A673 (cell line): ENCODE measurements at regions not wholly inside any gene's neighbourhood (a gene's known extent, or its start where the extent isn't known, plus 50 kb on each side); places are given as distances from the start of the nearest gene placed in this dataset.

Experiments used
- BruUV-seq: library from RNA; stranded (reverse); fragments of 400-500 nt; replicated peaks from 2 replicates; lab custom pipeline; 2021; lab: Mats Ljungman, UMichigan
- CTCF ChIA-PET: fragments of 300-600 bp; sonication (Branson Sonifier 250); formaldehyde crosslinking; loops from one replicate; lab custom pipeline; 2022; ENCODE audit warnings: antibody characterized with exemption; lab: Charles Lee
- POLR2A ChIA-PET: fragments of 300-600 bp; sonication (Branson Sonifier 250); formaldehyde crosslinking; loops from one replicate; lab custom pipeline; 2022; ENCODE audit warnings: antibody characterized with exemption; ENCODE audit not compliant: low non-redundant PET; lab: Charles Lee
- DNase-seq: peaks from one replicate; pipeline ENCODE4 v3.0.0-alpha.2; 2015; ENCODE audit warnings: low spot score
- H3K27ac ChIP-seq: fragments of 200-600 bp; sonication (generic); 2 replicates; pipeline ENCODE4 v1.5.1; 2016; ENCODE audit warnings: mixed run types, low read depth, mild to moderate bottlenecking, mixed read lengths, antibody characterized with exemption, low read length; ENCODE audit not compliant: poor library complexity, severe bottlenecking
- H3K27me3 ChIP-seq: fragments of 200-600 bp; sonication (generic); replicated peaks from 2 replicates; pipeline ENCODE4 v1.6.1; 2017; ENCODE audit warnings: mixed run types, low read depth, mild to moderate bottlenecking, mixed read lengths, antibody characterized with exemption, low read length; ENCODE audit not compliant: insufficient read depth, poor library complexity
- H3K36me3 ChIP-seq: fragments of 200-600 bp; sonication (generic); 2 replicates; pipeline ENCODE4 v1.6.1; 2016; ENCODE audit warnings: mixed run types, mild to moderate bottlenecking, mixed read lengths, antibody characterized with exemption, low read length; ENCODE audit not compliant: insufficient read depth, poor library complexity, severe bottlenecking
- H3K4me1 ChIP-seq: fragments of 200-600 bp; sonication (generic); 2 replicates; pipeline ENCODE4 v1.6.1; 2017; ENCODE audit warnings: mixed run types, mild to moderate bottlenecking, mixed read lengths, antibody characterized with exemption, low read length; ENCODE audit not compliant: insufficient read depth, poor library complexity, severe bottlenecking
- H3K4me3 ChIP-seq: fragments of 200-600 bp; sonication (generic); 2 replicates; pipeline ENCODE4 v1.5.1; 2016; ENCODE audit warnings: low read depth, mixed run types, mild to moderate bottlenecking, mixed read lengths, low read length; ENCODE audit not compliant: poor library complexity, severe bottlenecking
- H3K9me3 ChIP-seq: fragments of 200-600 bp; sonication (generic); 2 replicates; pipeline ENCODE4 v1.6.1; 2016; ENCODE audit warnings: mixed run types, low read depth, mild to moderate bottlenecking, mixed read lengths, antibody characterized with exemption, low read length; ENCODE audit not compliant: poor library complexity, severe bottlenecking
- EZH2 ChIP-seq: fragments of 200-600 bp; sonication (generic); IDR thresholded peaks from 2 replicates; pipeline ENCODE4 v1.6.1; 2017; ENCODE audit warnings: borderline replicate concordance, low read depth, mild to moderate bottlenecking, mixed read lengths, antibody characterized with exemption, low read length; ENCODE audit not compliant: poor library complexity, severe bottlenecking
- intact Hi-C: fragments of 100-400 bp; cut with micrococcal nuclease; formaldehyde crosslinking; loops from one replicate; pipeline ENCODE4 v1.10.0; 2022; ENCODE audit not compliant: unreplicated experiment
- TF ChIP-seq, protein P1 (sequence below): fragments of 300-800, 200-600 bp; sonication (generic); conservative IDR thresholded peaks from 2 replicates; pipeline ENCODE4 v1.5.1; 2017; ENCODE audit warnings: low read depth, mild to moderate bottlenecking, antibody characterized with exemption, low read length, moderate library complexity, mixed read lengths

DNA sequence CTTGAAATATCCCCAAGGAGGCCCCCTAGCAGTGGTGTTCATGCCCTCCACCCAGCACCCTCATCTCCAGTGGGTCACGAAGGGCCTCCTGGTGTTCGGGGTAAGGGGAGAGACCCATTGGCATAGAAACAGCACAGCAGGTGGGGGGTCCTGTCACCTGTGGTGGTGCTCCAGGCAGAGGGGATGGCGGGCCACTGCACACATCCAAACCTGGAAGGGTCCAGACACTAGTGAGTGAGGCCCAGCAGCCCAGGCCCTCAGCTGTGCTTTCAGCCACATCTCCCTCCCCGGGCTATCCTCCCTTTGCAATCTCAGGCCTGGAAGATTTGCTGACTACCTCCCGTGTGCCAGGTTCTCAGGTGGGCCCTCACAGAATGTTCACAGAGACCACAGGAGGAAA lies 59.4 kb upstream of the LYVE1 start:
- no peaks in the 10 kb centered on the region for H3K36me3 ChIP-seq
- no peaks in the 10 kb centered on the region for H3K27me3 ChIP-seq
- intact Hi-C loops, result no loop called here
- no peak for TF ChIP-seq EZH2
- TF ChIP-seq, protein P1, sequence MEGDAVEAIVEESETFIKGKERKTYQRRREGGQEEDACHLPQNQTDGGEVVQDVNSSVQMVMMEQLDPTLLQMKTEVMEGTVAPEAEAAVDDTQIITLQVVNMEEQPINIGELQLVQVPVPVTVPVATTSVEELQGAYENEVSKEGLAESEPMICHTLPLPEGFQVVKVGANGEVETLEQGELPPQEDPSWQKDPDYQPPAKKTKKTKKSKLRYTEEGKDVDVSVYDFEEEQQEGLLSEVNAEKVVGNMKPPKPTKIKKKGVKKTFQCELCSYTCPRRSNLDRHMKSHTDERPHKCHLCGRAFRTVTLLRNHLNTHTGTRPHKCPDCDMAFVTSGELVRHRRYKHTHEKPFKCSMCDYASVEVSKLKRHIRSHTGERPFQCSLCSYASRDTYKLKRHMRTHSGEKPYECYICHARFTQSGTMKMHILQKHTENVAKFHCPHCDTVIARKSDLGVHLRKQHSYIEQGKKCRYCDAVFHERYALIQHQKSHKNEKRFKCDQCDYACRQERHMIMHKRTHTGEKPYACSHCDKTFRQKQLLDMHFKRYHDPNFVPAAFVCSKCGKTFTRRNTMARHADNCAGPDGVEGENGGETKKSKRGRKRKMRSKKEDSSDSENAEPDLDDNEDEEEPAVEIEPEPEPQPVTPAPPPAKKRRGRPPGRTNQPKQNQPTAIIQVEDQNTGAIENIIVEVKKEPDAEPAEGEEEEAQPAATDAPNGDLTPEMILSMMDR, result no peak
- CTCF ChIA-PET, result no interaction called here
- POLR2A ChIA-PET, result no interaction called here
- no peak overlapping the region for H3K27ac ChIP-seq
- no TSS peak for BruUV-seq
- no peaks in the 10 kb centered on the region for H3K9me3 ChIP-seq
- H3K4me3 ChIP-seq, result no peak overlapping the region
- H3K4me1 ChIP-seq, result peaks cover 17% of the 10 kb centered on the region
- no peak for DNase-seq

DNA sequence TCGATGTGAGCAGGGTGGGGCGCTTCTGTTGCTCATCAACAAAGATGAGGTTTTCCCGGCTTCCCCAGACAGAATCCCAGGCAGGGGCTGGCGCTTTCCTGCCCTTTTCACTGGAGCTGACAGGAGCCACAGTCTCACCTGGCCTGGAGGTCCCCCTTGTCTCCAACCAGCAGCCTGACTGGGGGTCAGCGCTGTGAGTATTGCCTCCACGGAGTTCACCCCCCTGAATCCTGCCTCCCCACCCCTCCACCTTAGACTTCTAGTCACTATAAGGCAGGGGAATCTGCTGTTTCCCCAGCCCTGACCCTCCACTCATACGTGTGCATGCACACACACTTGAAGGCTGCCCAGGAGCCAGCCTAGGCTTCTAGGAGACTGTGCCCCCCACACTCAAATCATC lies 58.8 kb upstream of the LYVE1 start:
- intact Hi-C loops, result no loop called here
- POLR2A ChIA-PET, result no interaction called here
- CTCF ChIA-PET, result no interaction called here
- Histone ChIP-seq H3K4me1 (peaks cover 17% of the 10 kb centered on the region), H3K27me3 (no peaks in the 10 kb centered on the region), H3K9me3 (no peaks in the 10 kb centered on the region), H3K4me3 (no peak overlapping the region), H3K27ac (no peak overlapping the region), H3K36me3 (no peaks in the 10 kb centered on the region)
- no peak for DNase-seq
- no peak for TF ChIP-seq EZH2
- TF ChIP-seq, protein P1, result no peak
- no TSS peak for BruUV-seq

DNA sequence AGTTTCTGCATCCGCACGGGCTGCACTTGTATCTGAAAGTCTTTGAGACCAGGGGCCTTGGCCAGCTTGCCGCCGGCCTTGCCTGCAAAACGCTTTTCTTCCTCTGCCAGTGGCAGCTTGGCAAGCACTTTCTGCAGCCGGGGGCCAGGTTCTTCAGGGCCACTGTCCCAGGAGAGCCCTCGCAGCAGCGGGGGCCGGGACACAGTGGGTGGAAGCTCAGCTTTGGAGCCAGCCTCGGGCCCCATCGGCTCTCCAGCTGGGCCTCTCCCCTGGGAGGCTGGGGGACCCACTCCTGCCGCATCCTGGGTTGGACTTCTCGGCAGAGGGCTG lies 57.5 kb upstream of the LYVE1 start:
- H3K27ac ChIP-seq, result peak overlapping the region; percentile 52
- H3K4me3 ChIP-seq, result no peak overlapping the region
- no peak for DNase-seq
- ChIA-PET CTCF (no interaction called here), POLR2A (no interaction called here)
- TF ChIP-seq, protein P1, result no peak
- no peak for TF ChIP-seq EZH2
- no peaks in the 10 kb centered on the region for H3K27me3 ChIP-seq
- H3K4me1 ChIP-seq, result peaks cover 17% of the 10 kb centered on the region
- no TSS peak for BruUV-seq
- intact Hi-C loops, result no loop called here
- H3K9me3 ChIP-seq, result no peaks in the 10 kb centered on the region
- H3K36me3 ChIP-seq, result no peaks in the 10 kb centered on the region
